BLaER1 (cell line): ENCODE measurements at regions not wholly inside any gene's neighbourhood (a gene's known extent, or its start where the extent isn't known, plus 50 kb on each side); places are given as distances from the start of the nearest gene placed in this dataset.

ENCODE experiments used
- H3K27ac ChIP-seq: shearing (Covaris generic); formaldehyde crosslinking; 2 replicates; pipeline ENCODE4 v1.8.1; 2022
- H3K27me3 ChIP-seq: shearing (Covaris generic); formaldehyde crosslinking; 2 replicates; pipeline ENCODE4 v1.8.1; 2022
- H3K36me3 ChIP-seq: shearing (Covaris generic); formaldehyde crosslinking; 2 replicates; pipeline ENCODE4 v1.8.1; 2022
- H3K4me1 ChIP-seq: shearing (Covaris generic); formaldehyde crosslinking; 2 replicates; pipeline ENCODE4 v1.8.1; 2022
- H3K4me2 ChIP-seq: shearing (Covaris generic); formaldehyde crosslinking; 2 replicates; pipeline ENCODE4 v1.8.1; 2022
- H3K4me3 ChIP-seq: shearing (Covaris generic); formaldehyde crosslinking; 2 replicates; pipeline ENCODE4 v1.8.1; 2022
- H3K9ac ChIP-seq: shearing (Covaris generic); formaldehyde crosslinking; 2 replicates; pipeline ENCODE4 v1.8.1; 2022
- H3K9me3 ChIP-seq: shearing (Covaris generic); formaldehyde crosslinking; 2 replicates; pipeline ENCODE4 v1.8.1; 2022
- H4K20me1 ChIP-seq: shearing (Covaris generic); formaldehyde crosslinking; 2 replicates; pipeline ENCODE4 v1.8.1; 2022
- Cebpa-rat ChIP-seq: shearing (Covaris generic); IDR thresholded peaks from 2 replicates; pipeline ENCODE4 v1.8.1; 2022

- Histone ChIP-seq H3K27ac (no peak overlapping the region), H3K4me1 (peaks cover 5% of the 10 kb centered on the region), H3K36me3 (no peaks in the 10 kb centered on the region), H3K9me3 (no peaks in the 10 kb centered on the region), H3K9ac (no peak overlapping the region), H3K27me3 (no peaks in the 10 kb centered on the region), H4K20me1 (no peaks in the 10 kb centered on the region), H3K4me2 (no peak overlapping the region), H3K4me3 (no peak overlapping the region)
- no peak for TF ChIP-seq Cebpa-rat
Observed at GRCh38 chr2:104358122-104358521, 495.8 kb upstream of the POU3F3 start.

GRCh38 chr2:104361414-104361813 is 492.5 kb upstream of the POU3F3 start:
- no peak for TF ChIP-seq Cebpa-rat
- H3K4me3 ChIP-seq = no peak overlapping the region
- H3K4me2 ChIP-seq = no peak overlapping the region
- H4K20me1 ChIP-seq = no peaks in the 10 kb centered on the region
- peaks cover 5% of the 10 kb centered on the region for H3K4me1 ChIP-seq
- no peak overlapping the region for H3K9ac ChIP-seq
- H3K27me3 ChIP-seq = no peaks in the 10 kb centered on the region
- no peak overlapping the region for H3K27ac ChIP-seq
- no peaks in the 10 kb centered on the region for H3K9me3 ChIP-seq
- no peaks in the 10 kb centered on the region for H3K36me3 ChIP-seq

GRCh38 chr2:104368089-104368488 is 485.8 kb upstream of the POU3F3 start:
- Histone ChIP-seq H3K27me3 (no peaks in the 10 kb centered on the region), H3K4me3 (no peak overlapping the region), H4K20me1 (no peaks in the 10 kb centered on the region), H3K9me3 (no peaks in the 10 kb centered on the region), H3K4me2 (no peak overlapping the region), H3K9ac (no peak overlapping the region), H3K27ac (no peak overlapping the region), H3K36me3 (no peaks in the 10 kb centered on the region), H3K4me1 (peaks cover 8% of the 10 kb centered on the region)
- TF ChIP-seq Cebpa-rat = no peak

- Histone ChIP-seq H3K9ac (no peak overlapping the region), H3K4me2 (no peak overlapping the region), H4K20me1 (no peaks in the 10 kb centered on the region), H3K4me3 (no peak overlapping the region), H3K4me1 (peaks cover 14% of the 10 kb centered on the region), H3K27ac (no peak overlapping the region), H3K9me3 (no peaks in the 10 kb centered on the region), H3K36me3 (no peaks in the 10 kb centered on the region), H3K27me3 (no peaks in the 10 kb centered on the region)
- no peak for TF ChIP-seq Cebpa-rat
Observed at GRCh38 chr2:104371087-104371781, 482.7 kb upstream of the POU3F3 start.

GRCh38 chr2:104375206-104375605 is 478.7 kb upstream of the POU3F3 start:
- peaks cover 27% of the 10 kb centered on the region for H3K4me1 ChIP-seq
- TF ChIP-seq Cebpa-rat = no peak
- no peaks in the 10 kb centered on the region for H3K9me3 ChIP-seq
- H3K9ac ChIP-seq = no peak overlapping the region
- H4K20me1 ChIP-seq = no peaks in the 10 kb centered on the region
- no peak overlapping the region for H3K4me2 ChIP-seq
- no peaks in the 10 kb centered on the region for H3K36me3 ChIP-seq
- no peak overlapping the region for H3K27ac ChIP-seq
- no peaks in the 10 kb centered on the region for H3K27me3 ChIP-seq
- H3K4me3 ChIP-seq = no peak overlapping the region

GRCh38 chr2:104378853-104379374 is 475.0 kb upstream of the POU3F3 start:
- peak overlapping the region; percentile 86 for H3K4me2 ChIP-seq
- no peaks in the 10 kb centered on the region for H3K9me3 ChIP-seq
- no peaks in the 10 kb centered on the region for H3K36me3 ChIP-seq
- H4K20me1 ChIP-seq = no peaks in the 10 kb centered on the region
- peaks cover 13% of the 10 kb centered on the region for H3K4me1 ChIP-seq
- H3K27ac ChIP-seq = peak overlapping the region; percentile 95
- peak overlapping the region; percentile 66 for H3K4me3 ChIP-seq
- peak; percentile 98 for TF ChIP-seq Cebpa-rat
- H3K27me3 ChIP-seq = no peaks in the 10 kb centered on the region
- peak overlapping the region; percentile 85 for H3K9ac ChIP-seq

GRCh38 chr2:104384961-104385360 is 469.0 kb upstream of the POU3F3 start:
- Histone ChIP-seq H3K27ac (no peak overlapping the region), H3K4me1 (no peaks in the 10 kb centered on the region), H3K9ac (no peak overlapping the region), H3K36me3 (no peaks in the 10 kb centered on the region), H3K4me2 (no peak overlapping the region), H3K27me3 (no peaks in the 10 kb centered on the region), H3K9me3 (no peaks in the 10 kb centered on the region), H4K20me1 (no peaks in the 10 kb centered on the region), H3K4me3 (no peak overlapping the region)
- TF ChIP-seq Cebpa-rat = no peak

- no peaks in the 10 kb centered on the region for H4K20me1 ChIP-seq
- H3K4me1 ChIP-seq = no peaks in the 10 kb centered on the region
- H3K9ac ChIP-seq = no peak overlapping the region
- no peak overlapping the region for H3K27ac ChIP-seq
- no peak overlapping the region for H3K4me3 ChIP-seq
- no peaks in the 10 kb centered on the region for H3K36me3 ChIP-seq
- H3K4me2 ChIP-seq = no peak overlapping the region
- no peaks in the 10 kb centered on the region for H3K27me3 ChIP-seq
- no peak for TF ChIP-seq Cebpa-rat
- H3K9me3 ChIP-seq = no peaks in the 10 kb centered on the region
Observed at GRCh38 chr2:104385743-104386142, 468.2 kb upstream of the POU3F3 start.

GRCh38 chr2:104388296-104388695 is 465.6 kb upstream of the POU3F3 start:
- Histone ChIP-seq H3K4me2 (no peak overlapping the region), H3K9me3 (no peaks in the 10 kb centered on the region), H4K20me1 (no peaks in the 10 kb centered on the region), H3K4me1 (no peaks in the 10 kb centered on the region), H3K4me3 (no peak overlapping the region), H3K27ac (no peak overlapping the region), H3K9ac (no peak overlapping the region), H3K36me3 (no peaks in the 10 kb centered on the region), H3K27me3 (no peaks in the 10 kb centered on the region)
- TF ChIP-seq Cebpa-rat = no peak

- Histone ChIP-seq H3K4me2 (no peak overlapping the region), H3K36me3 (no peaks in the 10 kb centered on the region), H3K9me3 (no peaks in the 10 kb centered on the region), H3K9ac (no peak overlapping the region), H3K27me3 (no peaks in the 10 kb centered on the region), H3K4me3 (no peak overlapping the region), H4K20me1 (no peaks in the 10 kb centered on the region), H3K4me1 (no peaks in the 10 kb centered on the region), H3K27ac (no peak overlapping the region)
- no peak for TF ChIP-seq Cebpa-rat
Observed at GRCh38 chr2:104402825-104403224, 451.1 kb upstream of the POU3F3 start.

GRCh38 chr2:104404526-104404925 is 449.4 kb upstream of the POU3F3 start:
- Histone ChIP-seq H3K27me3 (no peaks in the 10 kb centered on the region), H3K9me3 (no peaks in the 10 kb centered on the region), H4K20me1 (no peaks in the 10 kb centered on the region), H3K36me3 (no peaks in the 10 kb centered on the region), H3K4me1 (no peaks in the 10 kb centered on the region), H3K4me2 (no peak overlapping the region), H3K27ac (no peak overlapping the region), H3K9ac (no peak overlapping the region), H3K4me3 (no peak overlapping the region)
- TF ChIP-seq Cebpa-rat = no peak
